A549 (cell line): ENCODE measurements at regions not wholly inside any gene's neighbourhood (a gene's known extent, or its start where the extent isn't known, plus 50 kb on each side); places are given as distances from the start of the nearest gene placed in this dataset.

ENCODE experiments used
- ATAC-seq, 2 experiments: fragments of 200-7000 bp in 1 of 2; fragments of >200 bp in 1 of 2; cut with Nextera tagmentation in 1 of 2; cut with Tn5 transposase in 1 of 2; 3 replicates each; pipeline versions ENCODE4 v1.8.0 to v1.9.1; 2018 to 2020; ENCODE audit warnings: mild to moderate bottlenecking in 1 of 2, moderate library complexity in 1 of 2
- CTCF ChIA-PET: fragments of 300-600 bp; sonication (Branson Sonifier 250); formaldehyde crosslinking; extraction: SDS; loops from one replicate; lab custom pipeline; 2021; ENCODE audit warnings: antibody characterized with exemption, inconsistent platforms; lab: Yijun Ruan, JAX
- POLR2A ChIA-PET: fragments of 350-600 bp; formaldehyde crosslinking; extraction: SDS; loops from one replicate; lab custom pipeline; 2021; ENCODE audit warnings: antibody characterized with exemption, inconsistent platforms; lab: Yijun Ruan, JAX
- DNase-seq, 2 experiments: peaks; one replicate each; pipeline versions ENCODE4 v3.0.0 to v3.0.0-alpha.2; 2011 to 2016; ENCODE audit warnings: low read depth in 1 of 2, low spot score in 1 of 2
- FAIRE-seq: peaks from 2 replicates; lab custom pipeline; 2011; peaks lifted over from hg19 to GRCh38; lab: Jason Lieb, UNC
- H3K27ac ChIP-seq, 2 experiments: fragments of >200 bp; sonication (Bioruptor Twin); formaldehyde crosslinking; 3 replicates each; pipeline ENCODE4 v1.5.1; 2016 to 2017
- H3K4me1 ChIP-seq: fragments of >200 bp; sonication (Bioruptor Twin); formaldehyde crosslinking; 3 replicates; pipeline ENCODE4 v1.6.1; 2016
- H3K4me2 ChIP-seq: fragments of >200 bp; sonication (Bioruptor Twin); formaldehyde crosslinking; 3 replicates; pipeline ENCODE4 v1.6.1; 2016
- H3K4me3 ChIP-seq: fragments of >200 bp; sonication (Bioruptor Twin); formaldehyde crosslinking; 3 replicates; pipeline ENCODE4 v1.5.1; 2016
- H3K9me3 ChIP-seq: fragments of >200 bp; sonication (Bioruptor Twin); formaldehyde crosslinking; 3 replicates; pipeline ENCODE4 v1.6.1; 2016
- CHD2 ChIP-seq: fragments of 150-350 bp; IDR thresholded peaks from 2 replicates; pipeline ENCODE4 v1.6.1; 2014; ENCODE audit warnings: low read length; ENCODE audit not compliant: partially characterized antibody
- CHD4 ChIP-seq: fragments of 200-600 bp; sonication (generic); IDR thresholded peaks from 2 replicates; pipeline ENCODE4 v1.6.1; 2016; ENCODE audit warnings: antibody characterized with exemption, mild to moderate bottlenecking, borderline replicate concordance
- EP300 ChIP-seq, 2 experiments: fragments of >200 bp; sonication (Bioruptor Twin); formaldehyde crosslinking; IDR thresholded peaks; 2 replicates in 1 of 2; 3 replicates in 1 of 2; pipeline ENCODE4 v1.6.1; 2016 to 2017
- ESRRA ChIP-seq: fragments of 150-350 bp; IDR thresholded peaks from 2 replicates; pipeline ENCODE4 v1.6.1; 2014; ENCODE audit warnings: mild to moderate bottlenecking, low read length, borderline replicate concordance
- FOSL2 ChIP-seq, 2 experiments: fragments of 450-650 bp in 1 of 2; fragments of >200 bp in 1 of 2; sonication (Bioruptor Twin) in 1 of 2; formaldehyde crosslinking; IDR thresholded peaks; 2 replicates each; pipeline versions ENCODE4 v1.5.0 to v1.6.1; 2016 to 2020; ENCODE audit warnings: mild to moderate bottlenecking in 1 of 2, moderate library complexity in 1 of 2
- HDAC2 ChIP-seq: fragments of 200-600 bp; sonication (generic); IDR thresholded peaks from 2 replicates; pipeline ENCODE4 v1.6.1; 2016
- HOXA7 ChIP-seq: fragments of 250-450 bp; sonication (Bioruptor Pico); IDR thresholded peaks from 2 replicates; pipeline ENCODE4 v1.5.0; 2020; ENCODE audit warnings: mild to moderate bottlenecking, moderate library complexity
- HOXB13 ChIP-seq: fragments of 250-450 bp; sonication (Bioruptor Pico); IDR thresholded peaks from 2 replicates; pipeline ENCODE4 v1.5.0; 2020; ENCODE audit warnings: low read depth, mild to moderate bottlenecking, moderate library complexity
- MAFK ChIP-seq: fragments of 450-650 bp; IDR thresholded peaks from 2 replicates; pipeline ENCODE4 v1.6.1; 2014; ENCODE audit not compliant: partially characterized antibody
- MYC ChIP-seq: IDR thresholded peaks from 2 replicates; pipeline ENCODE4 v1.6.1; 2012; ENCODE audit warnings: mild to moderate bottlenecking, inconsistent platforms, low read length, improper control_type of control experiment, borderline replicate concordance
- NR3C1 ChIP-seq: fragments of >200 bp; sonication (Bioruptor Twin); formaldehyde crosslinking; IDR thresholded peaks from 3 replicates; pipeline ENCODE4 v1.6.1; 2017
- POLR2AphosphoS2 ChIP-seq: conservative IDR thresholded peaks from 2 replicates; pipeline ENCODE4 v1.6.1; 2012; ENCODE audit warnings: low read length, improper control_type of control experiment, inconsistent platforms
- SMC3 ChIP-seq: fragments of >200 bp; sonication (Bioruptor Twin); formaldehyde crosslinking; IDR thresholded peaks from 3 replicates; pipeline ENCODE4 v1.6.1; 2018; ENCODE audit warnings: inconsistent platforms
- TP53 ChIP-seq: fragments of 250-450 bp; sonication (Bioruptor Pico); IDR thresholded peaks from 2 replicates; pipeline ENCODE4 v1.5.0; 2021; ENCODE audit warnings: mild to moderate bottlenecking, moderate library complexity
- ZSCAN20 ChIP-seq: fragments of 250-450 bp; sonication (Bioruptor Pico); IDR thresholded peaks from 2 replicates; pipeline ENCODE4 v1.8.0; 2022; ENCODE audit warnings: mild to moderate bottlenecking, moderate library complexity
- WGBS: methylation state at CpG from one replicate; pipeline ENCODE4 v1.1.6; 2017; ENCODE audit errors: missing lambda C conversion rate; 5-methylcytosine and 5-hydroxymethylcytosine counted together
- TF ChIP-seq, protein P1 (sequence below): IDR thresholded peaks from 2 replicates; pipeline ENCODE4 v1.6.1; 2012
- TF ChIP-seq, protein P2 (sequence below): fragments of 250-450 bp; sonication (Bioruptor Pico); IDR thresholded peaks from 2 replicates; pipeline ENCODE4 v1.5.0; 2020; ENCODE audit warnings: low read depth, mild to moderate bottlenecking, moderate library complexity
- TF ChIP-seq, protein P3 (sequence below): fragments of 450-650 bp; IDR thresholded peaks from 2 replicates; pipeline ENCODE4 v1.6.1; 2014; ENCODE audit warnings: antibody characterized with exemption
- TF ChIP-seq, protein P4 (sequence below): IDR thresholded peaks from 2 replicates; pipeline ENCODE4 v1.6.1; 2012
- TF ChIP-seq, protein P5 (sequence below): fragments of >200 bp; sonication (Bioruptor Twin); formaldehyde crosslinking; IDR thresholded peaks from 3 replicates; pipeline ENCODE4 v1.6.1; 2016

DNA sequence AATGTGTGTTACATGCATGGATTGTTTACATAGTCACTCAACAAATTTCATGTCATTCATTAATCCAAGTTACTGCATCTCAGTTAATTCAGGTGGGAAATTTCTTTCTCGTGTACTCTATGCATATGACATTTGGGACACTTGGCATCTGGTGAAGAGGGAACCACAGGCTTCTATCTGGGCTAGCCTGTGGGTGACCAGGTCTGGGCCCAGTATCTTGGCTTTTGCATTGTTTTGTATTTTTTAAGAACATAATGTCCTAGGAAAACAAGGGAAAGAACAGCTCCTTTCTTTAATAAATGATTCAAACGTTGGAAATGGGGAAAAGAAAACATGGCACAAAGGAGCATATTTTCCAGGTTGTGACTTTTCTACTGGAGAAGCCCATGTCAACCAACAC is 331.1 kb downstream of the WDR11 start:
- POLR2A ChIA-PET, result no interaction called here
- H3K4me1 ChIP-seq, result no peaks in the 10 kb centered on the region
- FAIRE-seq (no peak), DNase-seq (no peak), ATAC-seq (no peak)
- no peak overlapping the region for H3K4me2 ChIP-seq
- CTCF ChIA-PET, result no interaction called here
- no peak overlapping the region for H3K27ac ChIP-seq
- no peaks in the 10 kb centered on the region for H3K9me3 ChIP-seq
- no peak overlapping the region for H3K4me3 ChIP-seq
- no peak for TF ChIP-seq FOSL2 (IDR thresholded peaks at IDR 0.05)
- no peak for TF ChIP-seq FOSL2 (CRISPR knock-in tag; IDR thresholded peaks at IDR 0.05)
- no peak for TF ChIP-seq ZSCAN20 (CRISPR knock-in tag)
- TF ChIP-seq, protein P1, sequence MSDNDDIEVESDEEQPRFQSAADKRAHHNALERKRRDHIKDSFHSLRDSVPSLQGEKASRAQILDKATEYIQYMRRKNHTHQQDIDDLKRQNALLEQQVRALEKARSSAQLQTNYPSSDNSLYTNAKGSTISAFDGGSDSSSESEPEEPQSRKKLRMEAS, result no peak
- TF ChIP-seq EP300 (IDR thresholded peaks at IDR 0.05), result no peak
- TF ChIP-seq POLR2AphosphoS2, result no peak
- TF ChIP-seq HDAC2, result no peak
- no peak for TF ChIP-seq NR3C1
- TF ChIP-seq, protein P2, sequence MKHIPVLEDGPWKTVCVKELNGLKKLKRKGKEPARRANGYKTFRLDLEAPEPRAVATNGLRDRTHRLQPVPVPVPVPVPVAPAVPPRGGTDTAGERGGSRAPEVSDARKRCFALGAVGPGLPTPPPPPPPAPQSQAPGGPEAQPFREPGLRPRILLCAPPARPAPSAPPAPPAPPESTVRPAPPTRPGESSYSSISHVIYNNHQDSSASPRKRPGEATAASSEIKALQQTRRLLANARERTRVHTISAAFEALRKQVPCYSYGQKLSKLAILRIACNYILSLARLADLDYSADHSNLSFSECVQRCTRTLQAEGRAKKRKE (CRISPR knock-in tag), result no peak
- TF ChIP-seq HOXA7, result no peak
- TF ChIP-seq, protein P3, sequence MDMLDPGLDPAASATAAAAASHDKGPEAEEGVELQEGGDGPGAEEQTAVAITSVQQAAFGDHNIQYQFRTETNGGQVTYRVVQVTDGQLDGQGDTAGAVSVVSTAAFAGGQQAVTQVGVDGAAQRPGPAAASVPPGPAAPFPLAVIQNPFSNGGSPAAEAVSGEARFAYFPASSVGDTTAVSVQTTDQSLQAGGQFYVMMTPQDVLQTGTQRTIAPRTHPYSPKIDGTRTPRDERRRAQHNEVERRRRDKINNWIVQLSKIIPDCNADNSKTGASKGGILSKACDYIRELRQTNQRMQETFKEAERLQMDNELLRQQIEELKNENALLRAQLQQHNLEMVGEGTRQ, result no peak
- TF ChIP-seq ESRRA, result no peak
- no peak for TF ChIP-seq HOXB13 (CRISPR knock-in tag)
- TF ChIP-seq, protein P4, sequence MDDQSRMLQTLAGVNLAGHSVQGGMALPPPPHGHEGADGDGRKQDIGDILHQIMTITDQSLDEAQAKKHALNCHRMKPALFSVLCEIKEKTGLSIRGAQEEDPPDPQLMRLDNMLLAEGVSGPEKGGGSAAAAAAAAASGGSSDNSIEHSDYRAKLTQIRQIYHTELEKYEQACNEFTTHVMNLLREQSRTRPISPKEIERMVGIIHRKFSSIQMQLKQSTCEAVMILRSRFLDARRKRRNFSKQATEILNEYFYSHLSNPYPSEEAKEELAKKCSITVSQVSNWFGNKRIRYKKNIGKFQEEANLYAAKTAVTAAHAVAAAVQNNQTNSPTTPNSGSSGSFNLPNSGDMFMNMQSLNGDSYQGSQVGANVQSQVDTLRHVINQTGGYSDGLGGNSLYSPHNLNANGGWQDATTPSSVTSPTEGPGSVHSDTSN, result no peak
- no peak for TF ChIP-seq MYC
- TF ChIP-seq, all 56 proteins: peak for 0
- WGBS, result 0% methylated on average over 2 of the region's 2 CpGs

DNA sequence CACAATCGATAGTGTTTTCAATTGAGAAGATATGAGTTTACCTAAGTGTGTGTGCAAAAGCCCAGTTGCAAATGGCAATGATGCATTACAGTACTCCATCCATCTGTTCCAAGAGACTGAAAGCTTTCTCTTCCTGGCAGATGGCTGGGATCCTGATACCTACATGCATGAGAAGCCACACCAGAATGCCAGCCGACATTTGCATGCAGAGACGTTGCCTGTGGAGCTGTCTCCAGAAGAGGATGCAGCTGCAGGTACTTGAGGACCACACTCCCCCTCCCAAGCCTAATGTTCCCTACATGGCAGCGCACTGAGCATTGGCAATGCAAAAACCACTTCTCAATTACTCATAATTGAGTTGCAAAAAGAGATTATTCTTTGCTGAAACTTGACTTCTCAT is 332.1 kb downstream of the WDR11 start:
- WGBS, result 0% methylated on average over 4 of the region's 4 CpGs
- H3K4me2 ChIP-seq, result no peak overlapping the region
- ATAC-seq, result no peak
- no peaks in the 10 kb centered on the region for H3K4me1 ChIP-seq
- no peak overlapping the region for H3K4me3 ChIP-seq
- no peak for TF ChIP-seq CHD2
- no peak for TF ChIP-seq SMC3
- TF ChIP-seq, protein P5, sequence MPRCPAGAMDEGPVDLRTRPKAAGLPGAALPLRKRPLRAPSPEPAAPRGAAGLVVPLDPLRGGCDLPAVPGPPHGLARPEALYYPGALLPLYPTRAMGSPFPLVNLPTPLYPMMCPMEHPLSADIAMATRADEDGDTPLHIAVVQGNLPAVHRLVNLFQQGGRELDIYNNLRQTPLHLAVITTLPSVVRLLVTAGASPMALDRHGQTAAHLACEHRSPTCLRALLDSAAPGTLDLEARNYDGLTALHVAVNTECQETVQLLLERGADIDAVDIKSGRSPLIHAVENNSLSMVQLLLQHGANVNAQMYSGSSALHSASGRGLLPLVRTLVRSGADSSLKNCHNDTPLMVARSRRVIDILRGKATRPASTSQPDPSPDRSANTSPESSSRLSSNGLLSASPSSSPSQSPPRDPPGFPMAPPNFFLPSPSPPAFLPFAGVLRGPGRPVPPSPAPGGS, result no peak
- H3K9me3 ChIP-seq, result no peaks in the 10 kb centered on the region
- no peak for FAIRE-seq
- DNase-seq, result no peak
- H3K27ac ChIP-seq, result no peak overlapping the region
- CTCF ChIA-PET, result no interaction called here
- POLR2A ChIA-PET, result no interaction called here

DNA sequence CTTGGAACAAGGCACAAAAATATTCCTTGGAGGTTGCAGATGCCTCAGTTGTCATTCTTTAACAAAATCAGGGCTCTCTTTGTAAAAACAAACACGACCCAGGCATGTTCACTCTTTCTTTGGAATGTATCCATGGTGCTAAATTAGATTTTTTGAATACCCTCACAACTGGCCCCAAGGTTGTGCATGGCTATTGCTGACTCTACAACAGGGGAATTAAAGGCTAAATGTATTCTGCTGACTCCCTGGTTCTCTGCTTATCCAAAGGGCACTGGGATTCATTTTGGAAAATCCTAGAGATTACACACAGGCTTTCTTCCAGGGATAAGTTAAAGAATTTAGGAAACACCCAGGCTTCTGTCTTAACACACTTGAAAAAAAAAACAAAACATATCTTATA is 332.5 kb downstream of the WDR11 start:
- DNase-seq (no peak), FAIRE-seq (no peak), ATAC-seq (no peak)
- POLR2A ChIA-PET, result no interaction called here
- Histone ChIP-seq H3K4me1 (no peaks in the 10 kb centered on the region), H3K4me2 (no peak overlapping the region), H3K27ac (no peak overlapping the region), H3K4me3 (no peak overlapping the region), H3K9me3 (no peaks in the 10 kb centered on the region)
- WGBS, result 5% methylated on average over 1 of the region's 1 CpG
- TF ChIP-seq MAFK (no peak), CHD4 (no peak), TP53 (CRISPR knock-in tag) (no peak)
- CTCF ChIA-PET, result interaction anchor here (0.6 kb wide), 1 partner anchor 146 kb away, joined by 3 read pairs; no protein-coding TSS in a partner anchor
